ENCODE measurements at regions not wholly inside any gene's neighbourhood (a gene's known extent, or its start where the extent isn't known, plus 50 kb on each side); places are given as distances from the start of the nearest gene placed in this dataset.

DNA sequence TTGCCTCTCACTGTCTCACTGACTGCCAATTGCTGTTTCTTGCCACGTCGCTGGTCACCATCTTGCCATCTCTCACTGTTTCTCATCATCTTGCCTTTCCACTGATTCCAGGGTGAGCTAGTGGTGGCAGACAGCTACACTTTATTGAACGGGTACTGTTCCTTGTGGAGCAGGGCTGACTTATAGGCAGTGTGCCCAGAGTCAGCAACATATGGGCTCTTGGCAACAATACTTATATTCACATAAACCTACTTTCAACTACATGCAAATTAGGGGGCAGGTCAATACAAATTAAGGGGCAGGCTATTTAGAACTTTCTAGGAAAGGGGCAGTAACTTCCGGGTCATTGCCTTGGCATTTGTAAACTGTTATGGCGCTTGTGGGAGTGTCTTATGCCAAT is 186.2 kb upstream of the SYNDIG1 start:
- H3K27ac ChIP-seq, result no peak overlapping the region
- H3K27me3 ChIP-seq, result peaks cover 0 to 13% (median 0%) of the 10 kb centered on the region in 7 donors
- no peaks in the 10 kb centered on the region for H3K36me3 ChIP-seq
- TF ChIP-seq, protein P1, sequence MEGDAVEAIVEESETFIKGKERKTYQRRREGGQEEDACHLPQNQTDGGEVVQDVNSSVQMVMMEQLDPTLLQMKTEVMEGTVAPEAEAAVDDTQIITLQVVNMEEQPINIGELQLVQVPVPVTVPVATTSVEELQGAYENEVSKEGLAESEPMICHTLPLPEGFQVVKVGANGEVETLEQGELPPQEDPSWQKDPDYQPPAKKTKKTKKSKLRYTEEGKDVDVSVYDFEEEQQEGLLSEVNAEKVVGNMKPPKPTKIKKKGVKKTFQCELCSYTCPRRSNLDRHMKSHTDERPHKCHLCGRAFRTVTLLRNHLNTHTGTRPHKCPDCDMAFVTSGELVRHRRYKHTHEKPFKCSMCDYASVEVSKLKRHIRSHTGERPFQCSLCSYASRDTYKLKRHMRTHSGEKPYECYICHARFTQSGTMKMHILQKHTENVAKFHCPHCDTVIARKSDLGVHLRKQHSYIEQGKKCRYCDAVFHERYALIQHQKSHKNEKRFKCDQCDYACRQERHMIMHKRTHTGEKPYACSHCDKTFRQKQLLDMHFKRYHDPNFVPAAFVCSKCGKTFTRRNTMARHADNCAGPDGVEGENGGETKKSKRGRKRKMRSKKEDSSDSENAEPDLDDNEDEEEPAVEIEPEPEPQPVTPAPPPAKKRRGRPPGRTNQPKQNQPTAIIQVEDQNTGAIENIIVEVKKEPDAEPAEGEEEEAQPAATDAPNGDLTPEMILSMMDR (IDR thresholded peaks at IDR 0.05), result no peak
- ATAC-seq, result no peak
- no peak overlapping the region for H3K4me3 ChIP-seq
- no peaks in the 10 kb centered on the region for H3K9me3 ChIP-seq
- no peaks in the 10 kb centered on the region for H3K4me1 ChIP-seq
- DNase-seq, result no peak
- intact Hi-C loops (cut with DNase I), result no loop called here
- 87 to 91% methylated on average over 5 of the region's 5 CpGs for WGBS, 2 donors

DNA sequence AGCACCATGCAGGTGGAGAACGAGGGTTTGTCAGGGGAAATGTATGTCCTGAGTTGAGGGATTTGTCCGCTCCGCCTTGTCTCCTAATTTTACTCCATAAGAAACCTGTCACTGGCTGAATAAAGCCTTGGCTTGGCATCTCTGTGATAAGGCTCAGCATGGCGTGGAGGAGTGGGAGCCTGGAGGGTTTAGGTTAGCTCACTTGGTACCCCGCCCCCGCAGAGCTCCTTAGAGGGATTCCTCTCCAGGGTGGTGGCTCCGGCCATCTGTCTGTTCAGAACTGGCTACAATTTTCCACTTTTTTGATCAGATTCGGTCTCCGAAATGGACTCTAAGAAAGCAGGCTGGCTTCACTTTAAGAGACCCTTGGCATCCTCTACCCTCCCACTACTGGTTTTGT is 192.2 kb upstream of the SYNDIG1 start:
- 54 to 61% methylated on average over 9 of the region's 9 CpGs for WGBS, 2 donors
- H3K36me3 ChIP-seq, result no peaks in the 10 kb centered on the region

GRCh38 chr20:24275946-24276705 is 193.3 kb upstream of the SYNDIG1 start:
- 52 to 53% methylated on average over 3 of the region's 3 CpGs for WGBS, 2 donors
- intact Hi-C loops (cut with DNase I), result no loop called here

More for the DNA sequence above, 192.2 kb upstream of the SYNDIG1 start:
- Histone ChIP-seq H3K4me1 (no peaks in the 10 kb centered on the region), H3K4me3 (no peak overlapping the region), H3K27me3 (peaks cover 0 to 28% (median 11%) of the 10 kb centered on the region in 7 donors), H3K9me3 (peaks cover 0 to 19% (median 6%) of the 10 kb centered on the region in 11 donors), H3K27ac (no peak overlapping the region)
- TF ChIP-seq, protein P1 (IDR thresholded peaks at IDR 0.05), result no peak
- DNase-seq (no peak), ATAC-seq (no peak)
- intact Hi-C loops (cut with DNase I), result no loop called here

DNA sequence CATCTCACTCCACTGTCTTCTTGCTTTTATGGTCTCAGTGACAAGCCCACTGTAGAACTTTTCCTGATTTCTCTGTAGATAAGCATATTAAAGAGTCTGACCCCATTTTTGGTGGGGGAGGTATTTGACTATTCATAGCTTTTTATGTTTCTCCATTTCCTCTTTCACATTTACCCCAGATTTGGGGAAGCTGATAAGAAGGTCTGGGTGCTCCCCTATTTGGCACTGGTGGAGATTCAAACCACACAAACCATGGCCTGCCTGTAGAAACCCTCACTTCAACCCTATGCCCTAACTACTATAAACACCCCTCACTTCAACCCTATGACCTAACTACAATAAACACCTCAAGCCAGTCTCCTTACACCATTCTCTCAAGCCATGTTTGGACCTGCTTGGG is 196.2 kb upstream of the SYNDIG1 start:
- DNase-seq, result no peak
- peaks cover 0 to 25% (median 11%) of the 10 kb centered on the region in 7 donors for H3K27me3 ChIP-seq
- H3K9me3 ChIP-seq, result peaks cover 0 to 32% (median 6%) of the 10 kb centered on the region in 11 donors
- H3K4me1 ChIP-seq, result no peaks in the 10 kb centered on the region
- H3K36me3 ChIP-seq, result no peaks in the 10 kb centered on the region
- ATAC-seq, result no peak
- TF ChIP-seq, protein P1 (IDR thresholded peaks at IDR 0.05), result no peak
- H3K4me3 ChIP-seq, result no peak overlapping the region
- intact Hi-C loops (cut with DNase I), result no loop called here
- H3K27ac ChIP-seq, result no peak overlapping the region

More at GRCh38 chr20:24275946-24276705, 193.3 kb upstream of the SYNDIG1 start:
- no peaks in the 10 kb centered on the region for H3K36me3 ChIP-seq
- H3K27me3 ChIP-seq, result peaks cover 0 to 28% (median 11%) of the 10 kb centered on the region in 7 donors
- H3K4me3 ChIP-seq, result no peak overlapping the region
- TF ChIP-seq, protein P1 (IDR thresholded peaks at IDR 0.05), result no peak
- no peak for DNase-seq
- no peak for ATAC-seq
- no peak overlapping the region for H3K27ac ChIP-seq
- H3K9me3 ChIP-seq, result peaks cover 0 to 28% (median 6%) of the 10 kb centered on the region in 11 donors
- H3K4me1 ChIP-seq, result no peaks in the 10 kb centered on the region

Measured in heart right ventricle (tissue), 16 donors.